ENCODE measurements at regions not wholly inside any gene's neighbourhood (a gene's known extent, or its start where the extent isn't known, plus 50 kb on each side); places are given as distances from the start of the nearest gene placed in this dataset.

DNA sequence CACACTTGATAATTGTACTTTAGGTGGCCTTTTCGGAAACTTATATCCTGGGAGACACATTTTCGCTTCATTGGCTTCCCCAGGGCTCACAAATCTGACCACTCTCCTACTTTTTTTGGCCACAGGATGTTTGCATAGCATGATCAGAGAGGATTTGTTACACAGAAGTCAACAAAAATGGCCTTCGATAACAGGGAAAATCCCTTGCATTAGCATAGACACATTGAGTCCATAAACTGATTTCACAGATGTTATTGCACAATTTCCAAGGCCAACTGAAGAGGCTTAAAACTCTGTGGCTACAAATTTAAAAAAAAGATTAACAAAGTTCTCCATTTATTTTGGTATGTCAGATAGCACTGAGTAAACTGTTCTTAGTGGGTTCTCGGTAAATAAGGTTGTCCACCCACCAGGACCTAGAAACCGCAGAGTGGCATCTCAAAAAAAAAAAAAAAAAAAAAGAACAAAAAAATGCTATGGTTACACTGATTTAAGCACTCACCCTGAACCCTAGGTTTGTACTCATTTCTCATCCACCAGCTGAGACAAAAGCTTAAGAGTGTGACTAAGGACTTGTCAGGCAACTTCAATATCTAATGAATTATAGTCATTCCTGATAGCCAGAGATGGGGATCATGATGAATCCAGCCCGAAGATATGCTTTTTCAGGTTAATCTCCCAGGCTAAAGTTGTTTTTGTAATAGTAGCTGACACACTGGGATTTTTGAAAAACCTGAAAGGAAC is 188.9 kb upstream of the SYNPR start:
- ATAC-seq (no peak), DNase-seq (no peak)
- Histone ChIP-seq H3K36me3 (no peaks in the 10 kb centered on the region), H3K4me1 (no peaks in the 10 kb centered on the region), H3K9me3 (no peaks in the 10 kb centered on the region), H3K27me3 (no peaks in the 10 kb centered on the region), H3K4me3 (no peak overlapping the region), H3K27ac (no peak overlapping the region)
- TF ChIP-seq, protein P1, sequence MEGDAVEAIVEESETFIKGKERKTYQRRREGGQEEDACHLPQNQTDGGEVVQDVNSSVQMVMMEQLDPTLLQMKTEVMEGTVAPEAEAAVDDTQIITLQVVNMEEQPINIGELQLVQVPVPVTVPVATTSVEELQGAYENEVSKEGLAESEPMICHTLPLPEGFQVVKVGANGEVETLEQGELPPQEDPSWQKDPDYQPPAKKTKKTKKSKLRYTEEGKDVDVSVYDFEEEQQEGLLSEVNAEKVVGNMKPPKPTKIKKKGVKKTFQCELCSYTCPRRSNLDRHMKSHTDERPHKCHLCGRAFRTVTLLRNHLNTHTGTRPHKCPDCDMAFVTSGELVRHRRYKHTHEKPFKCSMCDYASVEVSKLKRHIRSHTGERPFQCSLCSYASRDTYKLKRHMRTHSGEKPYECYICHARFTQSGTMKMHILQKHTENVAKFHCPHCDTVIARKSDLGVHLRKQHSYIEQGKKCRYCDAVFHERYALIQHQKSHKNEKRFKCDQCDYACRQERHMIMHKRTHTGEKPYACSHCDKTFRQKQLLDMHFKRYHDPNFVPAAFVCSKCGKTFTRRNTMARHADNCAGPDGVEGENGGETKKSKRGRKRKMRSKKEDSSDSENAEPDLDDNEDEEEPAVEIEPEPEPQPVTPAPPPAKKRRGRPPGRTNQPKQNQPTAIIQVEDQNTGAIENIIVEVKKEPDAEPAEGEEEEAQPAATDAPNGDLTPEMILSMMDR (IDR thresholded peaks at IDR 0.05) = no peak
- intact Hi-C loops (cut with DNase I) = no loop called here

DNA sequence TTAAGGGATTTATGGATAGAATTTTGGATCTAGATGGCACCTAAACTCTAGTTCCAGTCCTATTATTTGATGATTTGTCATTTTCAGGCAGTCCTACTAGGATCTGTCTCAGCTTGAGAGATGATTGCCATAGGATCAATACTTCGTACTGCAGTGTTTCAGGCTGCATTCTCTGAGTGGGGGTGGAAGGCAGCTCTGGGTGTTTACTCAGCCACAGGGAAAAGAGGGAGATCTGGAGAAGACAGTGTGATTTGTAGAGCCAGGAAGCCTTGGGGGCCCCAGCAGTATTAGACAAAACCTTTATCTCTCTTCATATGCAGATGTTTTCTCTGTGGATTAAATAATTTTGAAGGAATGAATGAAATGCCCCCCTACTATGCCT is 188.4 kb upstream of the SYNPR start:
- no peak overlapping the region for H3K4me3 ChIP-seq

DNA sequence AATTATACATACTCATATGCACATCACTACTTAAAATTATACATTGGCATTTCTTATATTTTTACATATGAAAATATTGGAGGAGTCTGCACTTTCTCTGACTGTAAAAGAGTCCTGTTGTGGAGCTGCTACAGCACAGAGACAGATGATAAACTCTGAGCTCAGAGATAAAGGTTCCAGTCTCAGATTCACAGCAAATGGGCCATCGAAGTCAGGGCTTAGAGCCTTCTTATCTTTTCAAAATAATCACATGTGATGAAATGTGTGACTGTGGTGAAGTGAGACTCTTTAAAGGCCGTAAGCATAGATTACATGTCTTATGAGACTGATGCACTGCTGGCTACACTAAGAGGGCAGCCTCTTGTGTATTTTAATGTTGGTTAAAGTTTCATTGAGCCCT is 187.5 kb upstream of the SYNPR start:
- H3K27me3 ChIP-seq = no peaks in the 10 kb centered on the region
- intact Hi-C loops (cut with DNase I) = no loop called here
- TF ChIP-seq, protein P1 (IDR thresholded peaks at IDR 0.05) = no peak
- no peak overlapping the region for H3K27ac ChIP-seq
- no peaks in the 10 kb centered on the region for H3K4me1 ChIP-seq
- no peak for ATAC-seq
- DNase-seq = no peak
- no peak overlapping the region for H3K4me3 ChIP-seq
- H3K36me3 ChIP-seq = no peaks in the 10 kb centered on the region
- H3K9me3 ChIP-seq = no peaks in the 10 kb centered on the region

More for the DNA sequence above, 188.4 kb upstream of the SYNPR start:
- H3K27ac ChIP-seq = no peak overlapping the region
- no peak for DNase-seq
- ATAC-seq = no peak
- H3K36me3 ChIP-seq = no peaks in the 10 kb centered on the region
- intact Hi-C loops (cut with DNase I) = no loop called here
- TF ChIP-seq, protein P1 (IDR thresholded peaks at IDR 0.05) = no peak
- H3K4me1 ChIP-seq = no peaks in the 10 kb centered on the region
- H3K9me3 ChIP-seq = no peaks in the 10 kb centered on the region
- H3K27me3 ChIP-seq = no peaks in the 10 kb centered on the region

- no peak for ATAC-seq
- Histone ChIP-seq H3K4me3 (no peak overlapping the region), H3K9me3 (no peaks in the 10 kb centered on the region), H3K36me3 (no peaks in the 10 kb centered on the region), H3K27ac (no peak overlapping the region), H3K27me3 (no peaks in the 10 kb centered on the region), H3K4me1 (no peaks in the 10 kb centered on the region)
- DNase-seq = no peak
- intact Hi-C loops (cut with DNase I) = no loop called here
- TF ChIP-seq, protein P1 (IDR thresholded peaks at IDR 0.05) = no peak
These were observed 185.6 kb upstream of the SYNPR start for GRCh38 chr3:63092515-63092914.

DNA sequence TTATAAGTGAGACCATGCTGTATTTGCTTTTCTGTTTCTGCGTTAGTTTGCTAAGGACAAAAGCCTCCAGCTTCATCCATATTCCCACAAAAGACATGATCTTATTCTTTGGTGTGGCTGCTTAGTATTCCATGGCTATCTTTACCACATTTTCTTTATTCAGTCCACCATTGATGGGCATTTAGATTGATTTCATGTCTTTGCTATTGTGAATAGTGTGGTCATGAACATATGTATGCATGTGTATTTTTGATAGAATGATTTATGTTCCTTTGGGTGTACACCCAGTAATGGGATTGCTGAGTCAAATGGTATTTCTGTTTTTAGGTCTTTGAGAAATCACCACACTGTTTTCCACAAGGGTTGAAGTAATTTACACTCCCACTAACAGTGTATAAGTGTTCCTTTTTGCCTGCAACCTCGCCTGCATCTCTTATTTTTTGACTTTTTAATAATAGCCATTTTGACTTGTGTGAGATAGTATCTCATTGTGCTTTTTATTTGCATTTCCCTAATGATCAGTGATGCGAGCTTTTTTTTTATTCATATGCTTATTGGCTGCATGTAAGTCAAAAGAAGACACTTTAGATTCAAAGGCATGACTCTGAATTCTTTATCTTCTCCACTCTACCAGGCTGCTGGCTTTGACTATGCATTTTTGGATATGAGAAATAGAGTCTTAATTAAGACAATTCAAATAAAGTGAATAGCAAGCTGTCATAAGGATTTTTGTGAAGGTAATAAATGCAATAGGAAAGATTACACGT is 183.3 kb upstream of the SYNPR start:
- no peaks in the 10 kb centered on the region for H3K4me1 ChIP-seq
- no peaks in the 10 kb centered on the region for H3K9me3 ChIP-seq
- TF ChIP-seq, protein P1 (IDR thresholded peaks at IDR 0.05) = no peak
- DNase-seq = no peak
- intact Hi-C loops (cut with DNase I) = no loop called here
- H3K36me3 ChIP-seq = no peaks in the 10 kb centered on the region
- no peak overlapping the region for H3K27ac ChIP-seq
- no peak overlapping the region for H3K4me3 ChIP-seq
- no peaks in the 10 kb centered on the region for H3K27me3 ChIP-seq
- no peak for ATAC-seq
